ENCODE measurements at regions not wholly inside any gene's neighbourhood (a gene's known extent, or its start where the extent isn't known, plus 50 kb on each side); places are given as distances from the start of the nearest gene placed in this dataset.

DNA sequence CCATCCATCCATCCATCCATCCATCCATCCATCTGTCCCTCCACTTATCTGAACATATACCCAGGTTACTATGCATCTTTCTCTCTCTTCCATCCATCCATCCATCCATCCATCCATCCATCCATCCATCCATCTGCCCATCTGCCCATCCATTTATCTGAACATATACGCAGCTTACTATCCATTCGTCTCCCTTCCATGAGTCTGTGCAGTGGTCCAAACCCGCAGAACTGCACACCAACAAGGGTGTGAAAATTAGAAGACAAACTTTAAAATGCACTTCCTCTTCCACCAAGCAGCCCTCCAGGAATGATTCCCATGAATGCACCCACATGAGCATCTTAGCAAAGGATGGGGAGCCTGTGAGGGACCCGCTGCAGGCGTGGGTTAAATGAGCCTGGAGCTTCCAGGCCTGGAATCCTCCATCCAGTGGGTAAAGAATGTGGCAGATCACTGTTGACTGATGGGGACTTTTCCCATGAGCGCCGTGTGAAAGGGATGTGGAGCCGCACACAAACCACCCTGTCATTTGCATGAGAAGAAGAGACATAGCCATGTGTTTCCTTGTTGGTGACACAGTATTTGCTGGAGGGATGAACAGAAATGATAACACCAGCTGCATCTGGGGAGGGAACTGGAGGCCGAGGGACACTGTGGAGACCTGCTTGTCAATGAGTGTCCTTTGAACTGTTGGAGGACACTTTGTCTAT is 376.6 kb downstream of the ADGRD1 start:
- TF ChIP-seq, protein P1, sequence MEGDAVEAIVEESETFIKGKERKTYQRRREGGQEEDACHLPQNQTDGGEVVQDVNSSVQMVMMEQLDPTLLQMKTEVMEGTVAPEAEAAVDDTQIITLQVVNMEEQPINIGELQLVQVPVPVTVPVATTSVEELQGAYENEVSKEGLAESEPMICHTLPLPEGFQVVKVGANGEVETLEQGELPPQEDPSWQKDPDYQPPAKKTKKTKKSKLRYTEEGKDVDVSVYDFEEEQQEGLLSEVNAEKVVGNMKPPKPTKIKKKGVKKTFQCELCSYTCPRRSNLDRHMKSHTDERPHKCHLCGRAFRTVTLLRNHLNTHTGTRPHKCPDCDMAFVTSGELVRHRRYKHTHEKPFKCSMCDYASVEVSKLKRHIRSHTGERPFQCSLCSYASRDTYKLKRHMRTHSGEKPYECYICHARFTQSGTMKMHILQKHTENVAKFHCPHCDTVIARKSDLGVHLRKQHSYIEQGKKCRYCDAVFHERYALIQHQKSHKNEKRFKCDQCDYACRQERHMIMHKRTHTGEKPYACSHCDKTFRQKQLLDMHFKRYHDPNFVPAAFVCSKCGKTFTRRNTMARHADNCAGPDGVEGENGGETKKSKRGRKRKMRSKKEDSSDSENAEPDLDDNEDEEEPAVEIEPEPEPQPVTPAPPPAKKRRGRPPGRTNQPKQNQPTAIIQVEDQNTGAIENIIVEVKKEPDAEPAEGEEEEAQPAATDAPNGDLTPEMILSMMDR (IDR thresholded peaks at IDR 0.05), result no peak
- H3K4me1 ChIP-seq, result no peaks in the 10 kb centered on the region
- no peaks in the 10 kb centered on the region for H3K27me3 ChIP-seq (ENCODE audit: control insufficient read depth, insufficient read depth, low read length)
- H3K4me3 ChIP-seq (ENCODE audit: low read depth, low read length), result no peak overlapping the region
- H3K36me3 ChIP-seq (ENCODE audit: control insufficient read depth, insufficient read depth, low read length), result no peaks in the 10 kb centered on the region
- H3K9me3 ChIP-seq (ENCODE audit: control insufficient read depth, low read length), result no peaks in the 10 kb centered on the region
- no peak overlapping the region for H3K4me2 ChIP-seq (ENCODE audit: low read length)
- H3K79me2 ChIP-seq, result no peaks in the 10 kb centered on the region
- no peak overlapping the region for H2AFZ ChIP-seq
- H3K27ac ChIP-seq, result no peak overlapping the region
- H3K9ac ChIP-seq, result no peak overlapping the region

DNA sequence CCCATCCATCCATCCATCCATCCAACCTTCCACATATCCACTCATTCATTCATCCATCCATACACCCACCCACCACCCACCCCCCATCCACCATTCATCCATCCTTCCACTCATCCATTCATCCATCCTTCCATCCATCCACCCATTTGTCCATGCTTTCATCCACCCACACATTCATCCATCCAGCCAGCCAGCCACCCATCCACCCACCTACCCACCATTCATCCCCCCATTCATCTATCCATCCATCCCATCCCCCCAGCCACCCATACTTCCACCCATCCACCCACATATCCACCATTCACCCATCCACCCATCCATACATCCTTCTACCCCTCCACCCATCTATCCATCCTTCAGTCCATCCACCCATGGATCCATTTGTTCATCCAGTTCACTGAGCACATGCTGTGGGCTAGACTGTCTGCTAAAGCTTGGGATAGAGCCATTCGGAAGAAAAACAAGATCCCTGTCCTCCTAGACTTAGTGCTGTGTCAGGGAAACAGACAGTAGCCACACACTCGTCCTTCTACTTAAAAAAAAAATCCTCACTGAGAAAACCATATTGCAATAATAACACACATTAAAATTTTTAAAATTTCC is 377.5 kb downstream of the ADGRD1 start:
- no peaks in the 10 kb centered on the region for H3K79me2 ChIP-seq
- H3K9me3 ChIP-seq (ENCODE audit: control insufficient read depth, low read length), result no peaks in the 10 kb centered on the region
- H3K9ac ChIP-seq, result no peak overlapping the region
- H3K4me1 ChIP-seq, result no peaks in the 10 kb centered on the region
- H3K4me3 ChIP-seq (ENCODE audit: low read depth, low read length), result no peak overlapping the region
- TF ChIP-seq, protein P1 (IDR thresholded peaks at IDR 0.05), result no peak
- H3K36me3 ChIP-seq (ENCODE audit: control insufficient read depth, insufficient read depth, low read length), result no peaks in the 10 kb centered on the region
- H3K27ac ChIP-seq, result no peak overlapping the region
- no peak overlapping the region for H2AFZ ChIP-seq
- no peak overlapping the region for H3K4me2 ChIP-seq (ENCODE audit: low read length)
- H3K27me3 ChIP-seq (ENCODE audit: control insufficient read depth, insufficient read depth, low read length), result no peaks in the 10 kb centered on the region

DNA sequence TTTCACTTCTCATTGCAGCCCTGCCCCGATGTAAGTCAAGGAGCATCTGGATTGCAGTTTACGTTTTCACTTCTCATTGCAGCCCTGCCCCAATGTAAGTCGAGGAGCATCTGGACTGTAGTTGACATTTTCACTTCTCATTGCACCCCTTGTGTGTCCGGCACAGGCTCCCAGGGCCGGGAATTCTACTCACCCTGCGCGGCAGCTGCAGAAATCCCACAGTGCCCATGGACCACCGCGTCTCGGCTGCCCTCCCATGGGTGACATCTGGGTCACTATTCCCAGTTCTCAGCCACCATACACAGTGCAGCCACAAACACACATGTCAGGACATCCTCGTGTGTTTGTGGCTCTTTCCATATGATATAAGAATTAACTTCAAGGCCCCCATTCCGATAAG is 378.5 kb downstream of the ADGRD1 start:
- H3K79me2 ChIP-seq, result no peaks in the 10 kb centered on the region
- no peak overlapping the region for H3K9ac ChIP-seq
- H3K9me3 ChIP-seq (ENCODE audit: control insufficient read depth, low read length), result no peaks in the 10 kb centered on the region
- H3K4me3 ChIP-seq (ENCODE audit: low read depth, low read length), result no peak overlapping the region
- H3K27ac ChIP-seq, result no peak overlapping the region
- no peaks in the 10 kb centered on the region for H3K36me3 ChIP-seq (ENCODE audit: control insufficient read depth, insufficient read depth, low read length)
- no peak overlapping the region for H3K4me2 ChIP-seq (ENCODE audit: low read length)
- no peaks in the 10 kb centered on the region for H3K4me1 ChIP-seq
- H2AFZ ChIP-seq, result no peak overlapping the region
- no peaks in the 10 kb centered on the region for H3K27me3 ChIP-seq (ENCODE audit: control insufficient read depth, insufficient read depth, low read length)
- TF ChIP-seq, protein P1 (IDR thresholded peaks at IDR 0.05), result no peak

DNA sequence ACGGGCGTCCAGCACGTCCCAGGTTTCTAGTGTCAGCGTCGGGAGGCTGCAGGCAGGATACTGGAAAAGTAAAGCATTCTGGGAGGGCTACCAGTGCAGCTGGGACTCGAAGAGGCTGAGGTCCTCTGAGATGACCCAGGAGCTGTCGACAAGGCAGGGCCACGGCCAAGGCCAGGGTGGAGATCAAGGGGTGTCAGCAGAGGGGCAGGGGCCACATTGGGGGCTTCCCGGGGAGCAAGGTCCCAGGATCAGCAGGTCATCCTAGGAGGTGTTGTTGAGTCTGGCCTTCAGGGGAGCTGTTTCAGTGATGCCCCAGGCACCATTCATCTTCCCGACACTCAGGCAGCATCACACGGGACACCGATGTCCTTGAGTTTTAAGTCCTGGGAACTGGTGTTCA is 377.8 kb upstream of the SFSWAP start:
- no peaks in the 10 kb centered on the region for H3K27me3 ChIP-seq (ENCODE audit: control insufficient read depth, insufficient read depth, low read length)
- no peaks in the 10 kb centered on the region for H3K36me3 ChIP-seq (ENCODE audit: control insufficient read depth, insufficient read depth, low read length)
- TF ChIP-seq, protein P1 (IDR thresholded peaks at IDR 0.05), result no peak
- no peak overlapping the region for H3K4me2 ChIP-seq (ENCODE audit: low read length)
- no peaks in the 10 kb centered on the region for H3K4me1 ChIP-seq
- H3K9me3 ChIP-seq (ENCODE audit: control insufficient read depth, low read length), result no peaks in the 10 kb centered on the region
- H3K9ac ChIP-seq, result no peak overlapping the region
- H3K27ac ChIP-seq, result no peak overlapping the region
- no peak overlapping the region for H3K4me3 ChIP-seq (ENCODE audit: low read depth, low read length)
- H2AFZ ChIP-seq, result no peak overlapping the region
- no peaks in the 10 kb centered on the region for H3K79me2 ChIP-seq

All from parathyroid adenoma (tissue), 2 donors.